ENCODE measurements at regions not wholly inside any gene's neighbourhood (a gene's known extent, or its start where the extent isn't known, plus 50 kb on each side); places are given as distances from the start of the nearest gene placed in this dataset.

DNA sequence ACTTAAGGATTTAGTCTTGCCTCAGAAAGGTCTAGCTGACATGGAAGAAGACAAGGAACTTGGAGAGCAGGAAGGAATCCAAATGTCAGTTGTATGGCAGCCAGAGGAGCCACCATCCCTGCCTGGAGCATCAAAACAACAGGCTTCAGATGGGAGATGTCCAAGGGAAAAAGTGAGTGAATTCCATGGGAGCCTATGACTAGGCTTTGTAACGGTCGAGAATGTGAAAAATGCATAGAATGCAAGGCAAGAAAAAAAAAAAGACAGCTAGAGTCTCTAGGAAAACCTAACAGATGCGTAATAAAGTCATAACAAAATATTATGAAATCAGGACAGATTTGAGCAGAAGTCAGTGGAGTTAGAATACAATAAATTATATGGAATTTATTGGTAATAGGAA, 183.7 kb upstream of the LSM14A start:
- Histone ChIP-seq H3K9ac (ENCODE audit: extremely low read depth, insufficient read length, low read length) (no peak overlapping the region), H2BK20ac (ENCODE audit: low read depth, low read length, poor library complexity, severe bottlenecking) (no peak overlapping the region), H3K23me2 (ENCODE audit: insufficient read length, low read depth, low read length, poor library complexity, severe bottlenecking) (no peaks in the 10 kb centered on the region), H4K5ac (ENCODE audit: insufficient read length, low read depth, low read length) (no peak overlapping the region), H2BK120ac (ENCODE audit: low read depth, low read length, poor library complexity, severe bottlenecking) (no peak overlapping the region), H3K4ac (ENCODE audit: low read depth, low read length) (no peak overlapping the region), H3K14ac (ENCODE audit: insufficient read depth, low read length) (no peak overlapping the region), H4K20me1 (ENCODE audit: control insufficient read depth, insufficient read depth, insufficient read length) (no peaks in the 10 kb centered on the region), H3K79me2 (ENCODE audit: insufficient read depth, low read length) (no peaks in the 10 kb centered on the region), H3K9me3 (ENCODE audit: control insufficient read depth, low read depth, low read length) (peaks cover 14% of the 10 kb centered on the region), H3K4me2 (ENCODE audit: insufficient read depth, insufficient read length, low read length) (no peak overlapping the region), H3K27ac (ENCODE audit: insufficient read length, low read depth, low read length) (no peak overlapping the region), H3T11ph (ENCODE audit: low read length) (no peak overlapping the region), H4K91ac (ENCODE audit: insufficient read length, low read depth, low read length) (no peak overlapping the region), H3K23ac (ENCODE audit: insufficient read length, low read depth, low read length) (no peak overlapping the region), H3K18ac (ENCODE audit: insufficient read length, low read depth, low read length) (no peak overlapping the region), H2BK12ac (ENCODE audit: insufficient read length, low read depth, low read length) (no peak overlapping the region), H2BK5ac (ENCODE audit: insufficient read length, low read length) (no peak overlapping the region), H3K27me3 (ENCODE audit: insufficient read depth, low read length) (no peaks in the 10 kb centered on the region), H3K79me1 (ENCODE audit: insufficient read depth, low read depth, low read length, poor library complexity, severe bottlenecking) (no peaks in the 10 kb centered on the region), H3K4me1 (ENCODE audit: insufficient read depth, low read length) (no peaks in the 10 kb centered on the region), H3K56ac (ENCODE audit: insufficient read length, low read depth, low read length) (no peak overlapping the region), H2AK5ac (ENCODE audit: insufficient read length, low read length) (no peak overlapping the region), H4K8ac (replicated peaks; ENCODE audit: insufficient read length, low read depth, low read length) (no peak overlapping the region), H2AFZ (ENCODE audit: low read length) (no peak overlapping the region), H2BK15ac (ENCODE audit: low read depth, low read length) (no peak overlapping the region)
- Mint-ChIP-seq H3K4me1 (no peaks in the 10 kb centered on the region; a peak in 1 of 4 replicates), H3K27me3 (ENCODE audit: low read depth) (no peaks in the 10 kb centered on the region), H3K9me3 (peaks cover 17 to 23% of the 10 kb centered on the region in 2 experiments), H3K4me3 (no peak overlapping the region), H3K36me3 (ENCODE audit: insufficient read depth in 1 of 3, low read depth in 3 of 3) (peaks cover 6 to 15% (median 8%) of the 10 kb centered on the region in 3 experiments; a peak in 6 of 7 replicates), H3K27ac (no peak overlapping the region)
- TF ChIP-seq, protein P1, sequence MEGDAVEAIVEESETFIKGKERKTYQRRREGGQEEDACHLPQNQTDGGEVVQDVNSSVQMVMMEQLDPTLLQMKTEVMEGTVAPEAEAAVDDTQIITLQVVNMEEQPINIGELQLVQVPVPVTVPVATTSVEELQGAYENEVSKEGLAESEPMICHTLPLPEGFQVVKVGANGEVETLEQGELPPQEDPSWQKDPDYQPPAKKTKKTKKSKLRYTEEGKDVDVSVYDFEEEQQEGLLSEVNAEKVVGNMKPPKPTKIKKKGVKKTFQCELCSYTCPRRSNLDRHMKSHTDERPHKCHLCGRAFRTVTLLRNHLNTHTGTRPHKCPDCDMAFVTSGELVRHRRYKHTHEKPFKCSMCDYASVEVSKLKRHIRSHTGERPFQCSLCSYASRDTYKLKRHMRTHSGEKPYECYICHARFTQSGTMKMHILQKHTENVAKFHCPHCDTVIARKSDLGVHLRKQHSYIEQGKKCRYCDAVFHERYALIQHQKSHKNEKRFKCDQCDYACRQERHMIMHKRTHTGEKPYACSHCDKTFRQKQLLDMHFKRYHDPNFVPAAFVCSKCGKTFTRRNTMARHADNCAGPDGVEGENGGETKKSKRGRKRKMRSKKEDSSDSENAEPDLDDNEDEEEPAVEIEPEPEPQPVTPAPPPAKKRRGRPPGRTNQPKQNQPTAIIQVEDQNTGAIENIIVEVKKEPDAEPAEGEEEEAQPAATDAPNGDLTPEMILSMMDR (conservative IDR thresholded peaks at IDR 0.05), result no peak
- no CpG with 5 or more reads among the region's 3 CpGs for WGBS (ENCODE audit: extremely low coverage, insufficient read length, low lambda C conversion rate)
- DNase-seq, result no peak

Measured in H9 (cell line).